SHP77 (cell line): ENCODE measurements at regions not wholly inside any gene's neighbourhood (a gene's known extent, or its start where the extent isn't known, plus 50 kb on each side); places are given as distances from the start of the nearest gene placed in this dataset.

Experiments
- DNase-seq, 2 experiments: peaks; one replicate each; lab custom pipeline; 2025; lab: John Stamatoyannopoulos, UW

DNA sequence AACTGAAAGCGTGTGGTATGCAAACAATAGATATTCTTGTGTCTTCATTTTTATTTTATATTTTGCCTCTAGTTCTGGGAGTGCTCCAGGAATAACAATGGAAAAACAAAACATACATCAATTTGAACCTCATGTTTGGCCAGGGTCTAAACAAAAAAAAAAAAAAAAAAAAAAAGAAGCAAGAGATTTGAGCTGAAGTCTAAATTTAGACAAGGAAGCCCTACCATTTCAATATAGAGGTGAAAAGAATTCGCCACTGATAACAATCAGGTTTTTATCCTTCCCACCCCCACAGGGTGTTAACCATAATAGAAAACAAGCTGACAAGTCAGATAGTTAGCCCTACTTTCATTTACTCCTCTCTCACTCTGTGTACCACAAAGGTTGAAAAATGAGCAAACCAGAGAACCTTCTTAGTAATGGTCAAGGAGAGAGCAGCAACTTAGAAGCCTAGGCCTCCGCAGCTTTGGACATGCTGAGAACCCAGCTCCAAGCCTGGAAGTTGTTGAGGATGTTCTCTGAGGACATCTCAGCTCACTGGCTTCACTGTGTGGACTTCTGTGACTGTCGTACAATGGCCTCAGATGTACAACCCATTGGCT, 118.2 kb upstream of the HMHB1 start:
- DNase-seq, result no peak

DNA sequence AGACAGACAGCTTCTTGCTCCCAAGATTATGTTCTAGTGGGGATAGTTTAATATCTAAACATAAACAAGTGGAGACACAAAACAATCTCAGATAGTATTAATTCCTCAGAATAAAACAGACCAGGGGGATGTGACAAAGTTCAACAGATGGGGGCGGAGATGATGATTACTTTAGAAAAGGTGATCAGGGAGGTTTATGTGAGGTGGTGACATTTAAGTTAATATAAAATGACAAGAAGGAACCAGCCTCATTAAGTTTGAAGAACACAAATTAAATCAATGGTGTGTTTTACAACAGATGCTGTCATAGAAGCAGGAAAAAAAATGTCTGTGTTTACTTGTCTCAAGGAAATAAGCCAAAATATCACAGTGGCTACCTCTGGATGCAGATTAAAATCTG, 119.6 kb upstream of the HMHB1 start:
- DNase-seq, result no peak

DNA sequence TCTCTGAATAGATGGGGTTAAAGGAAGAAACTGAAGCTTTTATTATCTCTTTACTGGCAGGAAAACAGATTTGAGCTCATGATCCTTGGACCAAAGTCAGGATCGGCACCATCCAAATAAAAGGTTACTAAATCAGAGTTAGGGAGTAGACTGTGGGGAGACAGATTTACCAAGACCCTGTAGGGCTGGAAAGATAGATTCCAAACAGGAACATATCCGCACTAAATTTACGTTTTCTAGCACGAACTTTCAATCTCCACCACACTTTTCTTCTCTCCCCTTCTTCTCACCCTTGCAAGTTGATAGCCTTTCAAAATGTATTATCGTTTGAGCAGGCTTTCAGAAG, 120.0 kb upstream of the HMHB1 start:
- no peak for DNase-seq

DNA sequence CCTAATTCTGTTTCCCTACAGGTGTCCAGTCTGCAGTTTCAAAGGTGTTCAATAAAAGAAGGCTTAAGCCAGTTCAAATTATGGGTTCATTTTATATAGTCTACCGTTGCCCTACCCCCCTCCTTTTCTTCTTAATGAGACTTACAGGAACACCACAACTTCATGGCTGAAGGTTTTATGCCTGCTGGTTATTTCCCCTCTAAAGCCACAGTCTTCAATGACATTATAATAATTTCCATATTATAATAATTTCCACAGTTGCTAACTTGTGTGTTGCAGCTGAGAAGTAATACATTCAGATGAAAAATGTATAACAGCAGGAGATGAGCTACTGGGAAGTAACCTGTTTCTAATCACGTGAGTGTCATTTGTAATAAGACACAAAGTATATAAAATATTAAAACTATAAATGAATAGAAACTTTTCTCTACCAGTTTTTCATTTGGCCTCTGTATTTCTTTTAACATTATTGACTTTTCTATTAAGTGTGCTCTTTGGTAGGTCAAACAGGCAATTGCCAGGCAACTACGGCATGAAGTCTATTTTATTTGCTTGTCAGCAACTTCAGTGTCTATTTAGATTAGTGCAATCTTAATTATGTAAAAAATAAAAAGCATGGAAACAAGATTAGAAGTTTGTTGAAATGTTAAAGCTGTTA, 120.5 kb upstream of the HMHB1 start:
- no peak for DNase-seq

DNA sequence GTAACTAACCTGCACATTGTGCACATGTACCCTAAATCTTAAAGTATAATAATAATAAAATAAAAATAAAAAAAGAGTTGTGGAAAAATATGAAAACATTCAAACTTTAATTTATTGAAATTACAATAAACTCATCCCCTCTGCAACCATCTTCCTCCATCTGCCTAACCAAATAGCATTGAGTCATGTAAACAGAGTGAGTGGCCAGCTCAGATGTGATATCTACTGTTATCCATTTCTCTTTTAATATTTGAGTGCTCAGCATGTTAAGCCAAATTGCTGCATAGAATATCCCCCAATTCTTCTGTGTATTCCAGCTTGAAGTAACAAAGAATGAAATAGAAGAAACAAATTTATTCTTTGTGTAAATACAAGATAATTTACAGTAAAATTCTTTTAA, 124.4 kb upstream of the HMHB1 start:
- DNase-seq, result no peak

DNA sequence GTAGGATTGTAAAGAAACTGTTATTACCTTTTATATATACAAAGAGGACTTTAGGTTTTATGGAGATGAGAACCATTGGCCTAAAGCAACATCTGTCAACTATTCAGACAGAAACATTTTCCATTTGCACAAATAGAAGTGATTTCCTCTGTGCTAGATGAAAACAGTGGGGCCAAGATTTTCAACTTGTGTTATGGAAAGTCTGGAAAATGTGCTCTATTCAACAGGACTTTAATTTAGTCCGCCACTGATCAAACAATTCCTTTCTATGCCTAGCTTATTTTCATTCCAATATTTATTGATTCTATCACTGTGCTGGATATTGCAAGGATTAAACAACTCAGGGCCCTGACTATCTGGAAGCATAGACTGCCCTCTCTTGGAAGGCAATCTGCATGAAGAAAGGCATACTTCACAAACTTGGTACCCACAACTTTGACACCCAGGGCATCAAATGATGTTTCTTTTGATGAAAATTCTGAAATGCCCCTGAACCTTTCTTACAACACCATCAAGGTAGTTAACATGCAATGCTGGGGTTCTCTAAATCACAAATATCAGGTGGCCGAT, 126.6 kb upstream of the HMHB1 start:
- no peak for DNase-seq

DNA sequence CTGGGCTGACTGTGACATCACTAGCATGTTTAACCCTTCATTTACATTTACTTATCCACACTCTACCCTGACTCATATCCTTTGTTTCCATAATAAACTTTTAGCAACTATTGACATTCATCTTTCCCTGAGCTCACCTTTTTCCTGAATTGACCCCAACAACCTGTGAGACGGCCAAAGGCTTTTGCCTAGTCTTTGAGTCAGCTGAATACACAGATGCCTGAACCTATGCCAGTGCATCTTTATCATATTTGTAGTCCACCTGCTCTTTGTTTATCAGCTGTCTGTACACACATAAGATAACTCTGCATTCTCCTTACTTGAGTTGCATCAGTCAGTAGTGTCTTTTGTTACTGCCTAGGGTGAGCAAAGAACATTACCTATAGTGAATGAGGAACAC, 128.5 kb upstream of the HMHB1 start:
- DNase-seq, result peak; percentile 21 to 45

DNA sequence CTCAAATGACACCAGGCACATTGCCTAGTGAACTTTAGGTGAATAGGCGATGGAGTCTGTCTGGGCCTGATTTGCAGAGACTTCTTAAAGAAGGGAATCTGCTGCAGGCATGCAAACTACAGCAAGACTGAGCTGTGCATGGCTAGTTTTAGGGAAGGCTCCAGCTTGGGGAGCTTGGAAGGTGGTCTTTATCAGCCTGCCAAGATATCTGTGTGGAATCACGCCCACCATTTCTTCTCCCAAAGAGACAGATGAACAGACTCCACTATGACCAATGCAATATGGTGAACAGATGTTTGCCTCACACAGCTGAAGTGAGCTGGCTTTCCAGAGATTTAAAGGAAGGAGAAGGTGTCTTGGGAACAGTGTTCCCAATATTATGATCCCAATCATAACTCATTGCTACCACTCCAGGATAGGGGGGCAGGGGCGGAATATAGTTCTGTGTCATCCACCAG, 129.0 kb upstream of the HMHB1 start:
- no peak for DNase-seq

DNA sequence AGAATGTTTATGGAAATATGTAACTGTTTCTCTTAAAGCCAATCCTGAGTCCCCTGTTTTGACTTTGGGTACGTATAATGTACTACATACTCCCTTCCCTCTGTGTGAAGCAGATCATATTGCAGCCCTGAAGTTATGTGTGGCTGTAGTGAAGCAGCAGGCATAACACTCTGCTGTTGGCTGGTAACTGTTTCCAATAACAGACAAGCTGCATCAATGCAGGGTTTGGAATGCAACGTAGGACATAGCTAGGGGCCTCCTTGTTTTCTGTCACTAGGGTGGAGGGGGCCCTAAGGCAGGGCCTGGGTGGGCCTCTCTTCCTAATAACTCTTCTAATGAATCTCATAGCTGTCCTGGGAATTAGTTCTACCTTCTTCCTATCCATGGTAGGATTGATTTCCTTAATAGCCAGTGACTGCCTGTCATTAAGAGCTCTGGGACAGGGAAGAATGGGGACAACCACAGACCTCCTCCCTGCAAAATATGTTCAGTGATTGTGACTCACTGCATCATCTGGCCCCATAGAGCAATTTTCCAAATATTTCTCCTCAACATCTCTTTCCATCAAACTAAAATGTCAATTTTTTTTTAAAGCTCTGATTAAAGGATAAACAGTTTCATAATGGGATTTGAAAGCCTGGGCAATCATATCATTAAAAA, 129.6 kb upstream of the HMHB1 start:
- DNase-seq, result no peak

DNA sequence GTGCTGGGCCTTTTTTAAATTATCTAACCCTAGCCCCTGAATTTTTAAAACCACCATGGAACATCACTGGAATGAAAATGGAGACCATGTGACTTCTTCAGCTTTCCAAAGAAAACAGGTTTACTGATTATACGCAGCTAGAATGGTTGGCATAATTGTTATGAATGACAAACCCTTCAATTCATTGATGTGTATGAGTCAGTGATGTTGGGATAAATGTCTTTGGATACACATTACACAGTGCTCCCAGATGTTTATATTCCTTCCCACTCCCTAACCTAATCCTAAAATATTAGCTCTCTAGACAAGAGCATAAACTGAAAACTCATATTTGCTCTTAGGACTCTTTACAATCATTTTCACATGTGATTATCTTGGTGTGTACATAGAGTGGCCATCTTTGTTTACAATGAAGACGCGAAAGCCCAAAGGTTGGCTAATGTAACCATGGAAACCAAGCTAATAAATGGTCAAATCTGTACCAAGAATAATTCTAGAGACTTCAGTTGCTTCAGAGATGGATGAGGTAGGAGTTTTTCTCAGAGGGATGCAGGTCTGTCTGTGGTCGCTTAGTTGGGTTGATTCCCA, 131.2 kb upstream of the HMHB1 start:
- DNase-seq, result no peak

DNA sequence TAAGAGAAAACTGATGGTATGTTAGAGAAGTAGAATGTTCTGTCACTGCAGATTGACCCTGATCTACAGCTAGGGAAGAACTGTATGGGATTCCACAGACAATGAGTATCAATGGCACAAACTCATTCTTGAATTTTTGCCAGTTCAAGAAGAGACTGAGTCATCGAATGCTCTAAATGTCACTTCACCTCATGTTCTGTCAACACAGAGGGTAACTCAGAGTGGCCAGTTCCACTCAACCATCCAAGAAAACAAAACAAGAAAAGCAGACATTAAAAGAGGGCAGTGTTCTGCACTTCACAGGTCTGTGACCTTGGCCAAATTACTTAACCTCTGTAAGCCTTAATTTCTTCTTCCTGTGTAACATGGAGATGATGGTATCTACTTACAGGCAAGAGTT, 132.2 kb upstream of the HMHB1 start:
- peak; percentile 38 to 39 for DNase-seq

DNA sequence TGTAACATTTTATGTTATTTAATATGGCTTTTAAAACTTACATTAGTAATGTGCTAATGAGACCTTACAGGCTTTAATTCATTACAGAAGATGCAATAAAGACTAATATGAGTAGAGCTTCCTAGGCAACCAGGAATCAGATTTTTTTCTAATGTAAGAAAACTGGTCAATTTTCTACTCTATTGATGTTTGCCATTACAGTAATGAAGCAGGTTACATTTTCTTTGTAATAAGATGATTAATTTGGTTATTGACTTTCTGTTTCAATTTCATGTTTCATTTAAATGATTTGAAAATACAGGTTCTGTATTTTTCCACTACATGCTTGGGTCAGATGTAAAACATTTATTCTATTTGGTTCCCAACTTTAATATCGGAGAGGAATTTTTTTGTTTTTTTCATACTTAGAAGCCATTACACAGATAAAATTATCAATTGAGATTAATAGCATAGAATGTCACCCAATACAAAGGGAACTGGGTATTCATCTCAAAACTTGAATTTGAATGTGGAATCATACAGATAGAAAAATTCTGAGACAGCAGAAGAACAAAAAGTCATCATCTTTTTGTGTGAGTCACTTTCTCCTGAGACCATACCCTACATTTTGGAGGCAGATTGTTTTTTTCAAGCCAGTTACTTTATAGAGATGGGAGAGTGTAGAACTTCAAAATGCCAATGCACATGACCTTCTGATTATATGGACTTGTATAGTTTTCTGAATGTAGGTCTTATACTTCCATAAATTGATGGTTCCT, 133.6 kb upstream of the HMHB1 start:
- no peak for DNase-seq

DNA sequence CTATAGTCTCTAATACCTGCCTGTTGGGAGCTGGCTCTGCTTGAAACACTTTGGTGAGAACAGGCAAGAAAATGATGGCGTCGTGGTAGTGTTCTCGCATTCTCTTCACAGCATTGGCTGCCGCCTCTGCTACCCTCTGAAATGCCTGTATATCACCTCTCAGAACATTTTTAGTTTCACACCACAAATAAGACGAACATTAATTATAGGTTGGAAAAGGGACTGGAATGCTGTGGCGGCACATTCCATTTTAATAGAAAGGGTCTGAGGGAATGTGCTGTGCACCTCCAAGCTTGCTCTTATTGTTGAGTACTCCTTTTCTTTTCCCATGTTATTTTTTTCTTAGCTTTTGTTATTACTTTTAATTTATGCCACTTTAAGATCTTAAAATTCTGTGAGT, 134.6 kb upstream of the HMHB1 start:
- no peak for DNase-seq

DNA sequence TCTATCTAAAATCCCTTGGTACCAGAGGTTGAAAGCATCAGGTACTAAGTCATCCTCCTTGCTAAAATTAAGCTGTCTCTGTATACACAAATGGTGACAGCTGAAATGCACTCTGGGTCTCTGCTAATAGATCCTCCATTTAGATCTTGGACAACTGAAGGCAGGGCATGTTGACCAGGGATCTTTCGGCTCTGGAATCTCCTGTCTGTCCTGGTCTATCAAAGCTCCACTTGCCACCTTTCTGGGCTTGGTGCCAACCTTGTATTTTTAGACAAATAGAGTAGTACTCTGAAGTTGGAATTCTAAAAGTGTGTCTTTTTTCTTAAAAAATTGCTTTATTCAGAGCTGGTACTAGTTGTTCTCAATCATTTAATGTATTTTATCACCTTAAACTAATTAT, 135.2 kb upstream of the HMHB1 start:
- DNase-seq, result peak; percentile 30 to 50

DNA sequence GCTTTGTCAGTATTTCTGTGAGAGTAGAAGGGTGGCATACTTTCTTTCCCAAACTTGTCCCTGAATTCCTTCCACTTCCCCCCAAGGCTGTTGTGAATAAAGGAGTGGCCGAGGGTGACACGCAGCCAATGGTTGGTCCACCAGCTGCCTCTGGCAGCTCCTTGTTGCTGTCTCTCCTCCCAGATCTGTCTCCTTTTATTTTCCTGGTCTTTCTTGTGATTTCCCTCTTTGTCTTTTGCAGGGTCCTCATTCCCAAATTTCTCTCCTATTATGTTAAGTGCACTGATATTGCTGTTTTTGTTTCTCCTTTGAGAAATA, 137.5 kb upstream of the HMHB1 start:
- DNase-seq, result no peak

DNA sequence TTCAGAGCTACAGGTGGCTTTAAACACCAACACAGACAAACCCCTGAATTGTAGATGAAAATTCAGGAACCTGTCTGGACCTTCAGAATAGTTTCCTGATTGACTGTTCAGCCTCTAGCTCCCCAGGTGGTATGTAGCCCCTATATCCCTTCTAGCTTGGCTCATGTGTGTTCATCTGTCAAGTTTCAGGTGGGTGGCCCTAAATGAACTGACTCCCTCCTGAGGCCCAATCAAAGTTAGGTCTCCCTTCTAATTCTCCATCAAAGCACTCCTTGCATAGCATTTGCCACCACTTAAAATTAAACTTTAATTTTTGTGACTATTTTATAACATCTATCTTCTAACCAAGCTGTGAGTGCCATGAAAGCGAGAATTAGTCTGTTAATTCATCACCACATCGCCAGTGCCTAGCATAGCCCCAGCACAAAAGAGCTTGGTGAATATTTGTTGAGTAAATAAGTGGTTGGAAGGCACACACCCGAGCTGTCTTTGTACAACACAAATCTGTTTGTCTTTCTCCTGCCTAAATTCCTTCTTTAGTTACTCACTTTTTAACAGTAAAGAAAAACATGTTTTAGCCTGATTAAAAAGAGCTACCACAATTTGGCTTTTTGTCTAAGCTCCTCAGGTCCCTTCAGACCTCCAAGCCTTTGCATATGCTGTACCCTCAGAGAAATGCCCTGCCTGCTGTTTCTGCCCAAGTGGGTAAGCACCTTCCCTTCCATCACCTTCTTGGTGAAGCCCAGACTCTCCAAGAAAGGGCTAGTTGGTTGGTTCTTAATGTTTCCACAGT, 138.1 kb upstream of the HMHB1 start:
- peak in 1 of 2 experiments; percentile 33 for DNase-seq

DNA sequence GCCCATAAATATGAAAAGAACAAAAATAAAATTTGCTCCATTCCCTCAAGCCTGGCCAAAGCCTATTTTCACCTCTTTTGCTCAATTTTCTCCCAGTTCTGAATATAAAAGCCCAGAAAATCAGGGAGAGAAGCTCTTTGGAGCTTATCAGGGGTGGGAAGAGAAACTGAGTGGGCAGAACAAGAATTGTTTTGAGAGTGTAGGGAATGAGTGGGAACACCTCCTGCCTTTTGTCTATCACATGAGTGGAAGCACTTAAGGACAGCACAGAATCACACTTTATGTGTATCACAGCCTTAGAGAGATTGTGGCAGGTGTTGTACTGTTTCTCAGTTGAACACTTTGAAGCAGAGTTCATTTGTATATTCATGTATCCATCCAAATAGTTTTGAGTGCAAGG, 139.2 kb upstream of the HMHB1 start:
- DNase-seq, result no peak

DNA sequence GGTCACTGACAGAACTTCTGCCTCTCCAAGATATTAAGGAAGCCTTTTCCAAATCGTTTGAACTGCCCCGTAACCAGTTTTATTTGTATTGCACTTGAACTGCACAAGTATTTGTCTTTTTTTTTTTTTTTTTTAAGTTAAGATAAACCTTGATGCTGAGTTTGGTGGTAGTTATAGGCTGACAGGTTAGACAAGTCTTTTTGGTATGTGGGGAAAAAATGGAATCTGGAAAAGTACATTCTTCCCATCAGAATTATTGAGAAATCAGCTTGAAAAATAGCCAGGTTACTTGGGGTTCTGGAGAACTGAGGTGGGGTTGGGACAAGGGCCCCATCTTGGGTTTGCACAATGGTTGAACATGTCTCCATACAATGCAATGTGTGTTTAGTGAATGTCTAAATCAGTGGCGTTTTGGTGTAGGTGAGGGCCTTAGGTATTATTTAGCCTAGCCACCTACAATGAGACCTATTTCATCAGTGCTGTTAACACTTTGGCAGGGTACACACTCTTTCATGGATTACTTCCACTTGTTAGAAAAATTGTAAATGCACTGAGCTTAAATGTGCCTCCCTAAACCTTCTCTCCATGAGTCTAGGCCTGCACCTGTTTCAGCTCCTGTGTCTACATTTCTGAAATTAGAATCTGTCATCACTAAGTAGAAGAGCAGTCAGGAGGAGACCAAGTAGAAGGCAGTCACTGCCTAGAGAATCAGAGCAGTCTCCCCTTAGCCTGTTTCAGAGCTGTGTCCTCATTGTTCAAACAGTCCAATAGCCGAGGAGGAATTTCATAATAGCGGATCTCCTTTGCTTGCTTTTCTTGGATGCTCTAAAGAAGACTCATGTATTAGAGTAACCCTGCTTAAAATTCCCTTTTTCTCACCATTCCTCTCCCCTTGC, 140.0 kb upstream of the HMHB1 start:
- no peak for DNase-seq

DNA sequence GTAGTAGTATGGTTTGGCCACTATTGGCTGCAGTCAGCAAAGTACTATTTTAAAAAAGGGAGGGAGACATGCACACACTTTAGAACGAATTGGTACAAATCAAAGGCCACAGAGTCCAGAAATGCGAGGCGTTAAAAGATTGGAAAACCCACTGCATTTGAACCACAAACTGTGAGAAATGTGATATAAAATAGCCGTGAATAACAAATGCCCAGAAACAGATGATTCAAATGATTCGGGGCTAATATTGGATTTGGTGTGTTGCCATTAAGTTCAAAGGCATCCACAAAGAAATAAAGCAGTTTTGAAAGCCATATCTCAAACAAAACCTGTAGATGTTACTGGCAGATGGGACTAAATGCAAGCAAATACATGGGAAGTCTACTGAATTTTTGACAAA, 140.9 kb upstream of the HMHB1 start:
- DNase-seq, result no peak

DNA sequence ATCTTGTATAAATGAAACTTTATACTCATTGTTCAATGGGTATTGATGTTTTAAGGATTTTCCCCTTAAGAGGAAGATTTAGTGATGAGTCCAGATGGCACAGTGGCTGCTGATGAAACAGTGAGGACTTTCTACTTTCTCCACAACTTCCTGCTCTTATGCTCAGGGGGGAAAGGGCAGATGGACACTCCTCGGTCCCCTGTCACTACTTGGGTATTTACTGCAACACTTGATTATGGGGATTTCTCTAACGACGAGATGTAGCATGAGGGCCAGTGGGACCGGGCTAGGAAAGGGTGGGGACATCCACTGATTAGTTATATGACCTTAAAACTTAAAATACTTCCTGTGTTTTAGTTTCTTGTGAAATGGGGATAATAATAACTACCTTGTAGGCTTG, 146.1 kb upstream of the HMHB1 start:
- DNase-seq, result no peak

DNA sequence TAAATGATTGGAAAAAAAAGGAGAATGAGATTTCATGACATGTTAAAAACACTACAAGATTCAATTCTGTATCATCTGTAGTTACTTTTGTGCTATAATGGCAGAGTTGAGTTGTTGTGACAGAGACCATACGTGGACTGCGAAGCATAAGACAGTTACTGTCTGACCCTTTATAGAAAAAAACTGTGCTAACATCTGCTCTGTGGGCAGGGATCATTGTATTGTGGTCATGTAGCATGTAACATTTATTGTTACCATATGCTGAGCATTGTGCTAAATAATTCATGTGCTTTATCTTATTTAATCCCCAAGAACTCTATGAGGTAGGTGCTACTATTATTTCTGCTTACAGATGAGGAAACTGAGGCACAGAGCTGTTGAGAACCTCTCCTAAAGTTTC, 147.3 kb upstream of the HMHB1 start:
- no peak for DNase-seq
